ENCODE measurements at regions not wholly inside any gene's neighbourhood (a gene's known extent, or its start where the extent isn't known, plus 50 kb on each side); places are given as distances from the start of the nearest gene placed in this dataset.
"Not testable (repeated sequence)": the region's sequence is repeated elsewhere in the genome, so short reads cannot be mapped to it uniquely, and the experiment has no call there.

DNA sequence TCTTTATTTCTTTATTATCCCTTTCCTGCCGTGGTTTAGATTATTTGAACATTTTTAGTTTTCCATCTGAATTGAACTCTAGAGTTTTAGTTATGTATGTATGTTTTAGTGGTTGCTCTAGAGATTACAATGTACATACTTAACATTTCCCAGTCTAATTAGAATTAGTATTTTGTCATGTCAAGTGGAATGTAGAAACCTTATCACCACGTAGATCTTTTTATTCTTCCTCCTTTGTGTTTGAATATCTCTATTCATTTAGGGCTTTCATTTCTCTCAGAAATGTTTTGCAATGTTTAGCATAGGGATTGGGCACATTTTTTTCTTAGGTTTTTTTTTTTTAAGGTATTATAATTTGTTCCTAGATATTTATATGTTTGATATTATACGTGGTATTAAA, 73.1 kb upstream of the EZR start:
- ChIA-PET POLR2A (no interaction called here), CTCF (no interaction called here)
- TF ChIP-seq, protein P1, sequence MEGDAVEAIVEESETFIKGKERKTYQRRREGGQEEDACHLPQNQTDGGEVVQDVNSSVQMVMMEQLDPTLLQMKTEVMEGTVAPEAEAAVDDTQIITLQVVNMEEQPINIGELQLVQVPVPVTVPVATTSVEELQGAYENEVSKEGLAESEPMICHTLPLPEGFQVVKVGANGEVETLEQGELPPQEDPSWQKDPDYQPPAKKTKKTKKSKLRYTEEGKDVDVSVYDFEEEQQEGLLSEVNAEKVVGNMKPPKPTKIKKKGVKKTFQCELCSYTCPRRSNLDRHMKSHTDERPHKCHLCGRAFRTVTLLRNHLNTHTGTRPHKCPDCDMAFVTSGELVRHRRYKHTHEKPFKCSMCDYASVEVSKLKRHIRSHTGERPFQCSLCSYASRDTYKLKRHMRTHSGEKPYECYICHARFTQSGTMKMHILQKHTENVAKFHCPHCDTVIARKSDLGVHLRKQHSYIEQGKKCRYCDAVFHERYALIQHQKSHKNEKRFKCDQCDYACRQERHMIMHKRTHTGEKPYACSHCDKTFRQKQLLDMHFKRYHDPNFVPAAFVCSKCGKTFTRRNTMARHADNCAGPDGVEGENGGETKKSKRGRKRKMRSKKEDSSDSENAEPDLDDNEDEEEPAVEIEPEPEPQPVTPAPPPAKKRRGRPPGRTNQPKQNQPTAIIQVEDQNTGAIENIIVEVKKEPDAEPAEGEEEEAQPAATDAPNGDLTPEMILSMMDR (IDR thresholded peaks at IDR 0.05; ENCODE audit: insufficient read depth, low read length, missing control alignments), result no peak

DNA sequence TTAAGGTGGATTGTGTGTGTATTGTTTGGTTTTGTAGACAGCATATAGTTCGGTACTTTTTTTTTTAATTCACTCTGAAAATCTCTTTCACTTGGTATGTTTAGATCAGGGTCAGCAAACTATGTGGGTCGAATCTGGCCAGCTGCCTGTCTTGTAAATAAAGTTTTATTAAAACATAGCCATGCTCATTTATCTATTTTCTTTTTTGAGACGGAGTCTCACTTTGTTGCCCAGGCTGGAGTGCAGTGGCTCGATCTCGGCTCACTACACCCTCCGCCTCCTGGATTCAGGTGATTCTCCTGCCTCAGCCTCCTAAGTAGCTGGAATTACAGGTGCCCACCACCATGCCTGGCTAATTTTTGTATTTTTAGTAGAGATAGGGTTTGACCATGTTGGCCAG, 72.4 kb upstream of the EZR start:
- CTCF ChIA-PET; DNase-seq (ENCODE audit: low read depth, low spot score); POLR2A ChIA-PET; H3K4me3 ChIP-seq (ENCODE audit: low read depth, low read length): not testable (repeated sequence)

More for the DNA sequence above, 73.1 kb upstream of the EZR start:
- H3K4me3 ChIP-seq (ENCODE audit: low read depth, low read length), result no peak overlapping the region
- no peak for DNase-seq (ENCODE audit: low read depth, low spot score)

DNA sequence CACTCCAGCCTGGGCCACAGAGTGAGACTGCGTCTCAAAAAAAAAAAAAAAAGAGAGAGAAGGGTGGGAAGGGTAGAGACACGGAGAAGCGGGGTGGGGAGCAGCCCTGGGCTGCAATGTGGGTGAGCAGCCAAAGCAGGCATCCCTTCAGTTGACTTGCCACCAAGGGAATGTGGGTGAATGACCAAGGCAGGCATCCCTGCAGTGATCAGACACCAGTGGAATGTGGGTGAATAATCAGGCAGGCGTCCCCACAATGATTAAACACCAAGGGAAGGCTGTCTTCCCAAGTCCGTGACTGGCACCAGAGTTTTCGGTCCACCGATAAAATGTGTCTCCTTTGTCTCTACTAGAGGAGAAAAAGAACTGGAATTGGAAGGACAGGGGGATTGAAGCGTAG, 69.0 kb upstream of the EZR start:
- POLR2A ChIA-PET; CTCF ChIA-PET; DNase-seq (ENCODE audit: low read depth, low spot score); H3K4me3 ChIP-seq (ENCODE audit: low read depth, low read length): not testable (repeated sequence)

DNA sequence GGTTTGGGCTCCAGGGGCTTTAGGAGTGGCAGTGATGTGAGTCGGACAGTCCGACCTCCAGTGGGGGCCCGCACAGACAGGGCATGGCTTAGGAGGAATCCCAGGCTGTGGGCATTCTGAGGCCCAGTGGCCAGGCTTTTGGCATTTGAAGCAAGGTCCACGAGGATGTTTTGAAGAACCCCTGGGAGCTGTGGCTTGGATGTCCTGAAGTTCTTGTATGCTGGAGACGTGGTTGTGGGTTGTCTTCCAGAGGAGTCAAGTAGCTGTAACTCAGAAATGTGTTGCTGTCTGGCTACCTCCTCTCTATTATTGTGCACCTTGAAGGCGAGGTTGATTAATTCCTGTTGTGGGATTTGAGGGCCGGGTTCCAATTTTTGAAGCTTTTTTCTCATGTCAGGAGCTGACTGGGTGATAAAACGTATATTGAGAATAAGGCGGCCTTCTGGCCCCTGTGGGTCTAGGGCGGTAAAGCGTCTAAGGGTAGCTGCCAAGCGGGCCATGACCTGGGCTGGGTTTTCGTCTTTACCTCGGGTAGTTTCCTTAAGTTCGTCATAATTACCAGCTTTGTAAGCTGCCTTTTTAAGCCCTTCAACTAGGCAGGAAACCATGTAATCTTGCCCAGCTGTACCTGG, 67.3 kb upstream of the EZR start:
- DNase-seq (ENCODE audit: low read depth, low spot score); CTCF ChIA-PET; H3K4me3 ChIP-seq (ENCODE audit: low read depth, low read length); POLR2A ChIA-PET: not testable (repeated sequence)

DNA sequence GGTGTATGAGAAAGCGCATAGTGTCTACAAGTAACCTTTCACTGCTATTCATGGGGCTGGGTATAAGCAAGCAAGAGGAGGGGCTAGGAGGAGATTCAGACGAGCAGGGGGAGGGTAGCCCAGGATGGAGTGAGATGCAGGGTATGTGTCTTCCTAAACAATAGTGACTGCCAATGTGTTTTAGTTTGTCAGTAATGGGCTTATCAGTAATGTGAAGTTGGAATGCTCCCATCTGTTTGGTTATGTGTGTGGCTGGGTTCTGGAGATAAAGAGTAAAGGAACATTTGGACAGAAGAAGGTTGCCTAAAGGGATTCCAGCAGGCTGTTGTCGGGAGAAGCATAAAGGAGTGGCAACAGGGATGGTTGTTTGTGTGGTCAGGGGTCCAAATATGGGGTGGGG, 62.7 kb upstream of the EZR start:
- DNase-seq (ENCODE audit: low read depth, low spot score); CTCF ChIA-PET; POLR2A ChIA-PET; H3K4me3 ChIP-seq (ENCODE audit: low read depth, low read length): not testable (repeated sequence)

DNA sequence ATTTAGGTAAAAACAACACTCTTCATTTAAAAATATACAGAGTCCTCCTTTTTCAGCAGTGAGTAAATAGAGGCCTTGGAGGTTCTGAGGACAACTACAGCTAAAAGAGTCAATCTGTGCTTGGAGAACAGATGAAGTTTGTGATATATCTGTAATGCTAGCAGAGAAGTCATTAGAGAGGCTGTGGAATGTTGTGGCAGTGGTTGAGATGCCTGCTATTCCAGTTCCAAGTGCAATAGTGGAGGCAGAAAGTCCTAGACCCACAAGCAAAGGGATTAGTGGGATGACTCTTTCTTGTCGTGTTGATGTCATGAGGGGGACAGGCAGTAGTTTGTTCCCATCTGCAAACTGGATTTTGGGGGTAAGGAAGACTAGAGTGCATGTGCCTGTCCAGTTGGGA, 62.1 kb upstream of the EZR start:
- CTCF ChIA-PET; H3K4me3 ChIP-seq (ENCODE audit: low read depth, low read length); POLR2A ChIA-PET: not testable (repeated sequence)

DNA sequence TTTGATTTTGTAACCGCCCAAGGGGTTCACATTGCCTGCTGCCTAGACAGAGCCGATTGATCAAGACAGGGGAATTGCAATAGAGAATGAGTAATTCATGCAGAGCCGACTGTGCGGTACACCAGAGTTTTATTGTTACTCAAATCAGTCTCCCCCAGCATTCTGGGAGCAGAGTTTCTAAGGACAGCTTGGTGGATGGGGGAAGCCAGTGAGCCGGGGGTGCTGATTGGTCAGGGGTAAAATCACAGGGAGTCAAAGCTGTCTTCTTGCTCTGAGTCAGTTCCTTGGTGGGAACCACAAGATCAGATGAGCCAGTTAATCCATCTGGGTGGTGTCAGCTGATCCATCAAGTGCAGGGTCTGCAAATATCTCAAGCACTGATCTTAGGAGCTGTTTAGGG, 60.0 kb upstream of the EZR start:
- no peak overlapping the region for H3K4me3 ChIP-seq (ENCODE audit: low read depth, low read length)
- ChIA-PET POLR2A (interaction anchor here (0.9 kb wide), 1 partner anchor 10 kb away, joined by 3 read pairs; no protein-coding TSS in a partner anchor), CTCF (interaction anchor here (1.0 kb wide), 1 partner anchor 11 kb away, joined by 3 read pairs; no protein-coding TSS in a partner anchor)
- TF ChIP-seq, protein P1 (IDR thresholded peaks at IDR 0.05; ENCODE audit: insufficient read depth, low read length, missing control alignments), result no peak
- DNase-seq (ENCODE audit: low read depth, low spot score), result no peak

More for the DNA sequence above, 62.1 kb upstream of the EZR start:
- not testable (repeated sequence) for DNase-seq (ENCODE audit: low read depth, low spot score)

DNA sequence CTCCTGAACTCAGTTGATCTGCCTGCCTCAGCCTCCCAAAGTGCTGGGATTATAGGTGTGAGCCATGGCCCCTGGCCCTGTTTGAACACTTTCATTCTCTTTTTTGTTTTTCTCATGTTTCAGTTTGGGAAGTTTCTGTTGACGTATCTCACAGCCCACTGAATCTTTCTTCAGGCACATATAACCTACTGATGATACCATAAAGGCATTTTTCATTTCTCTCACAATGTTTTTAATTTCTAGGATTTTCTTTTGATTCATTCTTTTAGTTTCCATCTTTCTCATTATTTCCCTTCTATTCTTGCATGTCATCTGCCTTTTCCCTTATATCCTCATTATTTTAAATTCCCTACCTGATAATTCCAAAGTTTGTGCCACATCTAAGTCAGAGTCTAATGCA, 58.5 kb upstream of the EZR start:
- no peak overlapping the region for H3K4me3 ChIP-seq (ENCODE audit: low read depth, low read length)
- POLR2A ChIA-PET, result no interaction called here
- DNase-seq (ENCODE audit: low read depth, low spot score), result no peak
- CTCF ChIA-PET, result no interaction called here
- TF ChIP-seq, protein P1 (IDR thresholded peaks at IDR 0.05; ENCODE audit: insufficient read depth, low read length, missing control alignments), result no peak

DNA sequence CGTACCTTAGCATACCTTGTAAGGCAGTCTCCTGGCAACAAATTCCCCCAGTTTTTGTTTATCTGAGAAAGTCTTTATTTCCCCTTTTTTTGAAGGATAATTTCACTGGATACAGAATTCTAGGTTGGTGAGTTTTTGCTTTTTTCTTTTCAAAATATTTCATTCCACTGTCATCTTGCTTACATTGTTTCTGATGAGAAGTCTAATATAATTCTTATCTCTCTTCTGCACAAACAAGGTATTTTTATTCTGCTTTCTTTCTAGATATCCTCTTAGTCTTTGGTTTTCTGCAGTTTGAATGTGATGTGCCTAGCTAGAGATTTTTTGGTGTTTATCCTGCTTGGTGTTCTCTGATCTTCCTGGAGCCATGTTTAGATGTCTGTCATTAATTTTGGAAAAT, 57.7 kb upstream of the EZR start:
- H3K4me3 ChIP-seq (ENCODE audit: low read depth, low read length), result no peak overlapping the region
- no peak for DNase-seq (ENCODE audit: low read depth, low spot score)
- ChIA-PET CTCF (no interaction called here), POLR2A (no interaction called here)
- TF ChIP-seq, protein P1 (IDR thresholded peaks at IDR 0.05; ENCODE audit: insufficient read depth, low read length, missing control alignments), result no peak

All from AG04449 (cell line).